ENCODE measurements at regions not wholly inside any gene's neighbourhood (a gene's known extent, or its start where the extent isn't known, plus 50 kb on each side); places are given as distances from the start of the nearest gene placed in this dataset.

GRCh38 chr14:83217492-83217891, 1683.8 kb upstream of the SEL1L start:
- TF ChIP-seq, protein P1, sequence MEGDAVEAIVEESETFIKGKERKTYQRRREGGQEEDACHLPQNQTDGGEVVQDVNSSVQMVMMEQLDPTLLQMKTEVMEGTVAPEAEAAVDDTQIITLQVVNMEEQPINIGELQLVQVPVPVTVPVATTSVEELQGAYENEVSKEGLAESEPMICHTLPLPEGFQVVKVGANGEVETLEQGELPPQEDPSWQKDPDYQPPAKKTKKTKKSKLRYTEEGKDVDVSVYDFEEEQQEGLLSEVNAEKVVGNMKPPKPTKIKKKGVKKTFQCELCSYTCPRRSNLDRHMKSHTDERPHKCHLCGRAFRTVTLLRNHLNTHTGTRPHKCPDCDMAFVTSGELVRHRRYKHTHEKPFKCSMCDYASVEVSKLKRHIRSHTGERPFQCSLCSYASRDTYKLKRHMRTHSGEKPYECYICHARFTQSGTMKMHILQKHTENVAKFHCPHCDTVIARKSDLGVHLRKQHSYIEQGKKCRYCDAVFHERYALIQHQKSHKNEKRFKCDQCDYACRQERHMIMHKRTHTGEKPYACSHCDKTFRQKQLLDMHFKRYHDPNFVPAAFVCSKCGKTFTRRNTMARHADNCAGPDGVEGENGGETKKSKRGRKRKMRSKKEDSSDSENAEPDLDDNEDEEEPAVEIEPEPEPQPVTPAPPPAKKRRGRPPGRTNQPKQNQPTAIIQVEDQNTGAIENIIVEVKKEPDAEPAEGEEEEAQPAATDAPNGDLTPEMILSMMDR (conservative IDR thresholded peaks at IDR 0.05; ENCODE audit: low read length): no peak
- no peak for TF ChIP-seq EZH2phosphoT487 (IDR thresholded peaks at IDR 0.05; ENCODE audit: borderline replicate concordance, low read depth, low read length)

Measured in OCI-LY7 (cell line).